Breast epithelium (tissue), 4 donors: ENCODE measurements at regions not wholly inside any gene's neighbourhood (a gene's known extent, or its start where the extent isn't known, plus 50 kb on each side); places are given as distances from the start of the nearest gene placed in this dataset.

Experiments
- DNase-seq, 2 donors: peaks; one replicate each; pipeline ENCODE4 v3.0.0-alpha.2; 2019; ENCODE audit warnings: low spot score in 2 of 2
- H3K27ac ChIP-seq, 2 donors: fragments of 200-600 bp; sonication (generic) in 1 of 2; one replicate each; pipeline ENCODE4 v1.5.1; 2016 to 2019; ENCODE audit warnings: mild to moderate bottlenecking in 1 of 2
- H3K27me3 ChIP-seq, 2 donors: fragments of 200-600 bp; sonication (generic) in 1 of 2; one replicate each; pipeline versions ENCODE4 v1.5.1 to v1.6.0; 2017 to 2019; ENCODE audit warnings: control low read depth in 1 of 2, mild to moderate bottlenecking in 1 of 2
- H3K36me3 ChIP-seq: fragments of 200-600 bp; one replicate; pipeline ENCODE4 v1.5.1; 2019
- H3K4me1 ChIP-seq, 2 donors: fragments of 200-600 bp; sonication (generic); one replicate each; pipeline ENCODE4 v1.5.1; 2016 to 2019; ENCODE audit warnings: control low read depth in 1 of 2
- H3K4me3 ChIP-seq, 3 donors: fragments of 200-600 bp; sonication (generic); 1 replicate in 2 of 3; 2 replicates in 1 of 3; pipeline ENCODE4 v1.5.1; 2016 to 2019; ENCODE audit warnings: mild to moderate bottlenecking in 3 of 3, moderate library complexity in 2 of 3
- H3K9me3 ChIP-seq, 2 donors: fragments of 200-600 bp; sonication (generic) in 1 of 2; one replicate each; pipeline ENCODE4 v1.5.1; 2016 to 2019; ENCODE audit warnings: control low read depth in 1 of 2
- POLR2A ChIP-seq: fragments of 450-650 bp; IDR thresholded peaks from one replicate; pipeline ENCODE4 v1.6.1; 2016; ENCODE audit warnings: antibody characterized with exemption, mild to moderate bottlenecking, moderate library complexity
- POLR2AphosphoS5 ChIP-seq, 3 donors: sonication (generic); formaldehyde crosslinking; IDR thresholded peaks; one replicate each; pipeline ENCODE4 v1.6.1; 2017; ENCODE audit warnings: antibody characterized with exemption in 3 of 3
- intact Hi-C: fragments of 100-400 bp; cut with DNase I; formaldehyde crosslinking; loops from one replicate; pipeline ENCODE4 v1.15.1; 2023; ENCODE audit warnings: low total_unique reads
- TF ChIP-seq, protein P1 (sequence below), 3 donors: fragments of 450-650 bp; IDR thresholded peaks; one replicate each; pipeline ENCODE4 v1.5.1; 2016 to 2017; ENCODE audit warnings: antibody characterized with exemption in 3 of 3, mild to moderate bottlenecking in 3 of 3, moderate library complexity in 3 of 3

DNA sequence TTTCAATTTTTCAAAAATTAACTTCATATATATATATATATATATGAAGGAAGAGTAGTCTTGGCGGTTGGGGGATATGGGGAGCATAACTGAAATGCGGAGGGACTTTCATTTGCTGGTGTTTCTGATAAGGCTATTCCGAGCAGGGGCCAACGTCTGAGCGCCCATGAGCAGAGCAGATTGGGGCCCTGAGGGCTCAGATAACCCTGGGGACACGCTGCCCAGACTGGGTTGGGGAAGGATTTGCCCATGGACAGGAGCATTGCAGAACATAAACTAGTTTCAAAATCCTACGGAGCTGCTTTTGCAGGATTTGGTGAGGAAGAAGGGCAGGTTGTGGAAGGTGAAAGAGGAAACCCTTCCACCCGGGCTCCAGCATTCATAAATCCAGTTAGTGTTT lies 240.2 kb downstream of the IRX1 start:
- intact Hi-C loops: no loop called here
- H3K27me3 ChIP-seq: no peaks in the 10 kb centered on the region
- no peaks in the 10 kb centered on the region for H3K36me3 ChIP-seq
- no peak for TF ChIP-seq POLR2AphosphoS5 (IDR thresholded peaks at IDR 0.05)
- TF ChIP-seq, protein P1, sequence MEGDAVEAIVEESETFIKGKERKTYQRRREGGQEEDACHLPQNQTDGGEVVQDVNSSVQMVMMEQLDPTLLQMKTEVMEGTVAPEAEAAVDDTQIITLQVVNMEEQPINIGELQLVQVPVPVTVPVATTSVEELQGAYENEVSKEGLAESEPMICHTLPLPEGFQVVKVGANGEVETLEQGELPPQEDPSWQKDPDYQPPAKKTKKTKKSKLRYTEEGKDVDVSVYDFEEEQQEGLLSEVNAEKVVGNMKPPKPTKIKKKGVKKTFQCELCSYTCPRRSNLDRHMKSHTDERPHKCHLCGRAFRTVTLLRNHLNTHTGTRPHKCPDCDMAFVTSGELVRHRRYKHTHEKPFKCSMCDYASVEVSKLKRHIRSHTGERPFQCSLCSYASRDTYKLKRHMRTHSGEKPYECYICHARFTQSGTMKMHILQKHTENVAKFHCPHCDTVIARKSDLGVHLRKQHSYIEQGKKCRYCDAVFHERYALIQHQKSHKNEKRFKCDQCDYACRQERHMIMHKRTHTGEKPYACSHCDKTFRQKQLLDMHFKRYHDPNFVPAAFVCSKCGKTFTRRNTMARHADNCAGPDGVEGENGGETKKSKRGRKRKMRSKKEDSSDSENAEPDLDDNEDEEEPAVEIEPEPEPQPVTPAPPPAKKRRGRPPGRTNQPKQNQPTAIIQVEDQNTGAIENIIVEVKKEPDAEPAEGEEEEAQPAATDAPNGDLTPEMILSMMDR (IDR thresholded peaks at IDR 0.05): no peak
- H3K4me3 ChIP-seq: no peak overlapping the region
- no peaks in the 10 kb centered on the region for H3K9me3 ChIP-seq
- H3K27ac ChIP-seq: no peak overlapping the region
- H3K4me1 ChIP-seq: no peaks in the 10 kb centered on the region
- no peak for DNase-seq

DNA sequence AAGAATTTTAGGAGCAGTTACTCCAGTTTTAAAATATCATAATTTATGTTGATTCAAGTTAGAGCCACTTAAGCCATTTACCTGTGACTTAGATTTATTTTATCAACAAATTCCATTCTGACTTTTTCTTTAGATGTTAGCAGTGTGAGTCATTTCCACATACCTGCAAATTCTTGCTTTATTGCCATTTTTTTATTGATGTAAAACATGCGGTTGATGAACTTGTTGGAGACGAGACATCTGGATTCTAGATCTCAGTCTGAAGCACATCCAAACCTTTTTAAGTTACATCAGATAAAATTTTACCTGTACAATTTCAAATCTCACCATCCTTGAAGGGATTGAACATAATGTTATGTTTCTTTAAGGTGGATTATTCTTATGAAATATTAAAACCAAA lies 240.9 kb downstream of the IRX1 start:
- intact Hi-C loops: no loop called here
- DNase-seq: no peak
- no peak overlapping the region for H3K4me3 ChIP-seq
- no peaks in the 10 kb centered on the region for H3K27me3 ChIP-seq
- no peaks in the 10 kb centered on the region for H3K4me1 ChIP-seq
- H3K36me3 ChIP-seq: no peaks in the 10 kb centered on the region
- no peaks in the 10 kb centered on the region for H3K9me3 ChIP-seq
- TF ChIP-seq, protein P1 (IDR thresholded peaks at IDR 0.05): no peak
- TF ChIP-seq POLR2A: no peak
- TF ChIP-seq POLR2AphosphoS5 (IDR thresholded peaks at IDR 0.05): no peak
- no peak overlapping the region for H3K27ac ChIP-seq

DNA sequence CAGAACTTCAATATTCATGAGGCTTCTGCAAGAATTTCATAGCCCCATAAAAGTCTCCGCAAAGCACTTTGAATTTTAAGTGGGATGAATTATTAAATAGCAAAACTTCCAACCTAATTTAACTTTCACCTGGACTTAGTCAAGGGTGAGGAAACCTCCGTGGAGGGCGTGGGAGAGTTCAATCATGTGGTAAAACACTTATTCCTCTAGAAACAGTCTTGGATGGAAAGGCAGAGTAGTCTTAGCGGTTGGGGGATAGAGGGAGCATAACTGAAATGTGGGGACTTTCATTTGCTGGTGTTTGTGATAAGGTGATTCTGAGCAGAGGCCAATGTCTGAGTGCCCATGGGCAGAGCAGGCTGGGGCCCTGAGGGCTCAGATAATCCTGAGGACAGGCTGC lies 241.9 kb downstream of the IRX1 start:
- DNase-seq: no peak
- Histone ChIP-seq H3K27me3 (no peaks in the 10 kb centered on the region), H3K36me3 (no peaks in the 10 kb centered on the region), H3K4me3 (no peak overlapping the region), H3K9me3 (no peaks in the 10 kb centered on the region), H3K4me1 (no peaks in the 10 kb centered on the region), H3K27ac (no peak overlapping the region)
- TF ChIP-seq POLR2AphosphoS5 (IDR thresholded peaks at IDR 0.05): no peak
- TF ChIP-seq, protein P1 (IDR thresholded peaks at IDR 0.05): no peak
- intact Hi-C loops: no loop called here

DNA sequence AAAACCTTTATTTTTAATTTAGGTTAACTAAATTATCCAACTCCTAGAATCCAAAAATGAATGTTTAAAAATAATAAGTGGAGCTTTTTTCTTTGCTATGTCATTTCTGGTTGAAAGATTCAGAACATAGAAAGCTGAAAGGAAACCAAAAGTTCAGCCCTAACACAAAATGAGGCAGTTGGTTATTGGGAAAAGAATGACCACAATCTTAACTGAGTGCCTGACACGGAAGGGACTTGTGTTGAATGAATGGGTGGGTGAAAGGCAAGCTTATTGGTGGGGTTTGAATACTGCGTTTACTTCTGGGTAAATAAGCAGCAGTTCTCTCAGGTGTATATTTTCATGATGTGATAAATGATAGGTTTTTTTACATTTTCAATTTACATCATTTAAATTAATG lies 243.5 kb downstream of the IRX1 start:
- Histone ChIP-seq H3K27ac (no peak overlapping the region), H3K27me3 (no peaks in the 10 kb centered on the region), H3K36me3 (no peaks in the 10 kb centered on the region), H3K4me1 (no peaks in the 10 kb centered on the region), H3K9me3 (no peaks in the 10 kb centered on the region), H3K4me3 (no peak overlapping the region)
- intact Hi-C loops: no loop called here
- TF ChIP-seq, protein P1 (IDR thresholded peaks at IDR 0.05): no peak
- no peak for TF ChIP-seq POLR2AphosphoS5 (IDR thresholded peaks at IDR 0.05)
- TF ChIP-seq POLR2A: no peak
- no peak for DNase-seq

DNA sequence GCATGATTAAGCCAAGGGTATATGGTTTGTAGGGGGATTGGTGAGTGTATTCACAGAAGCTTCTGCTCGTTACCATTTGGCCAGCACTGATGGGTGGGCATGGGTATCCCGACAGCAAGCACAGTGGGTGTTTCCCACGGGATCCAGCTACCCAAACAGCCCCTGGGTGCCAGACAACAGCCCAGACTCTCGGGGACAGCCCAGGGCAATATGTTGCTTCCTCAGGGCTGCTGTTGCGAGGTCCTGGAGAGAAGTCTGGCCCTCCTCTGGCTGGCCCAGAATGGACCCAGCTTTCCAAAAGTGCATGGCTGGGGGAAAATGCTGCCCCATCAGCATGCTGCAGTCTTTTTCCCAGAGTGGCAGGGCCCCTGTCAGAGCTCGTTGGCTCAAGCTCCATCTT lies 247.0 kb downstream of the IRX1 start:
- intact Hi-C loops: no loop called here
- no peaks in the 10 kb centered on the region for H3K27me3 ChIP-seq
- H3K4me3 ChIP-seq: no peak overlapping the region
- no peaks in the 10 kb centered on the region for H3K36me3 ChIP-seq
- H3K27ac ChIP-seq: no peak overlapping the region
- H3K4me1 ChIP-seq: no peaks in the 10 kb centered on the region
- TF ChIP-seq POLR2A (no peak), POLR2AphosphoS5 (IDR thresholded peaks at IDR 0.05) (no peak)
- TF ChIP-seq, protein P1 (IDR thresholded peaks at IDR 0.05): no peak
- DNase-seq: no peak
- no peaks in the 10 kb centered on the region for H3K9me3 ChIP-seq
